ENCODE measurements at regions not wholly inside any gene's neighbourhood (a gene's known extent, or its start where the extent isn't known, plus 50 kb on each side); places are given as distances from the start of the nearest gene placed in this dataset.

DNA sequence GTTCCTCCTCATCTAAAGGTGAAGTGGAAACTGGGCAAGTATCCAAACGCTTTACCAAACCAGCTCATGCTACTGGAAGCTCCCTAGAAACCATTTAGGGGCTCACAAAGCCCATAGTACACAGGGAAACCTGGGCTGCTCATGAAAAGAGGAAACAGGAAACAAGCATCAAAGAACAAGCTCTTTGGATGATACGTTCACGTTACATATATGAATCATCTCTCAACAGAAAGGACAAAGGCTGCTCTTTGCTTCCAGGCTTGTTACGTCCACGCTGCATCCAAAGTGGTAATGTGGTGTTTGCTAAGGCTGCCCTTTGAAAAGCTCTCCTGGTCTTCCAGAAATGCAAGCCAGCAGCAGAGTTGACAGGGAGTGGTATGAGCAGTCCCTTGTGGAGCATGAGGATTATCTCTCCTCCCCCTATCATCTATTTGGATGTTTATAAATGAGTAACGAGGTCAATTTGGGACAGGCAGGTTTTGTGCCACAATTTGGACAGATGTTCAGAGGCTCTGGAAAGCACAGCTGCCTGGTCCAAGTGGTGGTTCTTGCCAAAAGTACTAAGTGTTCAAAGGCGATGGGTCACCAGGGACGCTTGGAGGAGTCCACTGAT is 98.0 kb upstream of the RORA start (continued):
- TF ChIP-seq NFYB (IDR thresholded peaks at IDR 0.05; ENCODE audit: insufficient read depth, low read depth, low read length) (no peak), MXI1 (IDR thresholded peaks at IDR 0.05; ENCODE audit: low read depth, low read length) (no peak)

DNA sequence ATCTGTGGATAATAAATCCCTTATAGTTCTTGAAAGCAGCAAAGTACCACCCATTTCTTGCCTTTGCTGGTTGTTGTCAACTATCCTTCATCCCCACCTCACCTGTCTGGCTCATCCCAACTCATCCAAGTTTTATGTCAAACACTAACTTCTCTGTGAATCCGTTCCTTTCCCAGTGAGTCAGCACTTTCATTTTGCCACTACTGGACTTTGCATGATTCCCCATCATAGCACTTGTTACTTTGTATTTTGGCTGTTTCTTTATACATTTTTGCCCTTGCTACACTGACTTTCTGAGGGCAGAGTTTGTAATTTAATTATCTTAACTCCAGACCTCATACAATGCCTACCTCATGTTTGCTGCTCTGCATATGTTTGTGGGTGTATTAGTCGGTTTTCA is 90.8 kb upstream of the RORA start:
- no peak for DNase-seq (ENCODE audit: low read depth, low spot score)
- no peak overlapping the region for H3K9ac ChIP-seq (ENCODE audit: control insufficient read depth, insufficient read depth, low read length)
- H3K79me2 ChIP-seq (ENCODE audit: control insufficient read depth, insufficient read depth, low read length), result no peaks in the 10 kb centered on the region
- no TSS peak for BruUV-seq (replicated peaks)
- H3K27me3 ChIP-seq (replicated peaks in 1 of 2; ENCODE audit: control insufficient read depth in 2 of 2, insufficient read depth in 2 of 2, low read length in 1 of 2), result no peaks in the 10 kb centered on the region; a peak in 1 of 4 replicates
- no peak for FAIRE-seq
- H3K4me1 ChIP-seq (ENCODE audit: control insufficient read depth, insufficient read depth, low read length), result no peaks in the 10 kb centered on the region
- ChIA-PET SMC1A (ENCODE audit: uncharacterized antibody, unreplicated experiment) (no interaction called here), RAD21 (ENCODE audit: unreplicated experiment) (no interaction called here), CTCF (no interaction called here), POLR2A (no interaction called here)
- no peak for ATAC-seq
- no peaks in the 10 kb centered on the region for H3K36me3 ChIP-seq (ENCODE audit: control insufficient read depth in 2 of 2, insufficient read depth in 2 of 2, low read length in 1 of 2)
- H3K4me2 ChIP-seq (ENCODE audit: control insufficient read depth, insufficient read depth), result no peak overlapping the region
- no peaks in the 10 kb centered on the region for H3K9me3 ChIP-seq (replicated peaks; ENCODE audit: control insufficient read depth, insufficient read depth, low read length)
- H2AFZ ChIP-seq (ENCODE audit: control insufficient read depth, low read depth, low read length), result no peak overlapping the region
- H4K20me1 ChIP-seq (ENCODE audit: control insufficient read depth, insufficient read depth), result no peaks in the 10 kb centered on the region
- WGBS (ENCODE audit: insufficient coverage, insufficient replicate concordance, low lambda C conversion rate, missing lambda C conversion rate), result 3% methylated on average over 2 of the region's 2 CpGs
- TF ChIP-seq ETV6 (conservative IDR thresholded peaks at IDR 0.05 in 1 of 2, IDR thresholded peaks at IDR 0.05 in 1 of 2; ENCODE audit: borderline replicate concordance in 1 of 2, low read depth in 1 of 2), result no peak
- TF ChIP-seq, protein P1, sequence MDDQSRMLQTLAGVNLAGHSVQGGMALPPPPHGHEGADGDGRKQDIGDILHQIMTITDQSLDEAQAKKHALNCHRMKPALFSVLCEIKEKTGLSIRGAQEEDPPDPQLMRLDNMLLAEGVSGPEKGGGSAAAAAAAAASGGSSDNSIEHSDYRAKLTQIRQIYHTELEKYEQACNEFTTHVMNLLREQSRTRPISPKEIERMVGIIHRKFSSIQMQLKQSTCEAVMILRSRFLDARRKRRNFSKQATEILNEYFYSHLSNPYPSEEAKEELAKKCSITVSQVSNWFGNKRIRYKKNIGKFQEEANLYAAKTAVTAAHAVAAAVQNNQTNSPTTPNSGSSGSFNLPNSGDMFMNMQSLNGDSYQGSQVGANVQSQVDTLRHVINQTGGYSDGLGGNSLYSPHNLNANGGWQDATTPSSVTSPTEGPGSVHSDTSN (IDR thresholded peaks at IDR 0.05; ENCODE audit: insufficient replicate concordance, low read depth, low read length), result no peak
- no peak for TF ChIP-seq BMI1 (IDR thresholded peaks at IDR 0.05; ENCODE audit: borderline replicate concordance)
- TF ChIP-seq MTA2 (IDR thresholded peaks at IDR 0.05; ENCODE audit: low read depth), result no peak
- TF ChIP-seq NFYB (IDR thresholded peaks at IDR 0.05; ENCODE audit: insufficient read depth, low read depth, low read length), result no peak
- TF ChIP-seq, protein P2, sequence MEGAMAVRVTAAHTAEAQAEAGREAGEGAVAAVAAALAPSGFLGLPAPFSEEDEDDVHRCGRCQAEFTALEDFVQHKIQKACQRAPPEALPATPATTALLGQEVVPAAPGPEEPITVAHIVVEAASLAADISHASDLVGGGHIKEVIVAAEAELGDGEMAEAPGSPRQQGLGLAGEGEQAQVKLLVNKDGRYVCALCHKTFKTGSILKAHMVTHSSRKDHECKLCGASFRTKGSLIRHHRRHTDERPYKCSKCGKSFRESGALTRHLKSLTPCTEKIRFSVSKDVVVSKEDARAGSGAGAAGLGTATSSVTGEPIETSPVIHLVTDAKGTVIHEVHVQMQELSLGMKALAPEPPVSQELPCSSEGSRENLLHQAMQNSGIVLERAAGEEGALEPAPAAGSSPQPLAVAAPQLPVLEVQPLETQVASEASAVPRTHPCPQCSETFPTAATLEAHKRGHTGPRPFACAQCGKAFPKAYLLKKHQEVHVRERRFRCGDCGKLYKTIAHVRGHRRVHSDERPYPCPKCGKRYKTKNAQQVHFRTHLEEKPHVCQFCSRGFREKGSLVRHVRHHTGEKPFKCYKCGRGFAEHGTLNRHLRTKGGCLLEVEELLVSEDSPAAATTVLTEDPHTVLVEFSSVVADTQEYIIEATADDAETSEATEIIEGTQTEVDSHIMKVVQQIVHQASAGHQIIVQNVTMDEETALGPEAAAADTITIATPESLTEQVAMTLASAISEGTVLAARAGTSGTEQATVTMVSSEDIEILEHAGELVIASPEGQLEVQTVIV (IDR thresholded peaks at IDR 0.05; ENCODE audit: borderline replicate concordance, partially characterized antibody), result no peak
- no peak for TF ChIP-seq NFXL1 (IDR thresholded peaks at IDR 0.05; ENCODE audit: borderline replicate concordance)
- no peak for TF ChIP-seq TCF12 (IDR thresholded peaks at IDR 0.05; ENCODE audit: low read depth, low read length)
- no peak for TF ChIP-seq SUZ12 (IDR thresholded peaks at IDR 0.05; ENCODE audit: unreplicated experiment)
- in situ Hi-C loops (cut with MboI), result no loop called here
- no peak overlapping the region for H3K4me3 ChIP-seq
- no peak overlapping the region for H3K27ac ChIP-seq (ENCODE audit: control insufficient read depth, insufficient read depth)
- intact Hi-C loops (cut with micrococcal nuclease; ENCODE audit: unreplicated experiment), result no loop called here
